NCI-H82 treated with DMSO at 0.1 percent for 48 hours (cell line): ENCODE measurements at regions not wholly inside any gene's neighbourhood (a gene's known extent, or its start where the extent isn't known, plus 50 kb on each side); places are given as distances from the start of the nearest gene placed in this dataset.
A peak's percentile ranks its signal among the peaks of the same experiment; 100 is the strongest.
"Not testable (repeated sequence)": the region's sequence is repeated elsewhere in the genome, so short reads cannot be mapped to it uniquely, and the experiment has no call there.

Source experiments
- DNase-seq: peaks from one replicate; lab custom pipeline; 2025; ENCODE audit not compliant: unreplicated experiment; lab: John Stamatoyannopoulos, UW

DNA sequence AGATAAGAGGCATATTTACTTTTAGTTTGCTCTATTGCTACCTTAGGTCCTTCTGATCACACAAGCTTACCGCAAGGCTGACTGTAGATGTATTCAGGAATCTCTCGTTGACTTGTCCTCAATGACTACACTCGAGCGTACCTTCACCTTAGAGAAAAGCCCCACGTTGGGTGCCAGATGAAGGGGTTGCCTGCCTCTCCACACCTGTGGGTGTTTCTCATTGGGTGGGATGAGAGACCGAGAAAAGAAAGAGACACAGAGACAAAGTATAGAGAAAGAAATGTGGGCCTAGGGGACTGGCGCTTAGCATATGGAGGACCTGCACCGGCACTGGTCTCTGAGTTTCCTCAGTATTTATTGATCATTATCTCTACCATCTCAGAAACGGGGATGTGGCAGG is 51.8 kb downstream of the ASCL4 start:
- no peak for DNase-seq

DNA sequence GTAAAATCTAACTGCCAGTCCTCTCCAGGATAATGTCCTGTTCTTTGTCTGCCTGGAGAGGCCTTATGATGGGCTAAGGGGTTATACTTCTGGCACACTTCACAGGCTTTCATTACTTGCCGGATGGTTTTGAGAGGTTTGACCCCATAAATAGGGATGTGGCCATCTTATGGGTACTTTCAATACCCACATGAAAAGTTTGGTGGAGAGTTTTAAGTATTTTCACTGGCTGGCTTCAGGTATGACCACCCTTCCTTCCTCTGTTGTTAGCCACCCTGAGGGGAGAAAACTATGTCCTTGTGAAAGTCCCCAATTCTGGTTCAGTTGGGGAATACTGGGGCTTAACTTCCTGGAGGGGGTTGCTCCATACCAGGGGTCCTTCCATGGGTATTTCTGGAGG is 54.8 kb downstream of the ASCL4 start:
- DNase-seq = no peak

DNA sequence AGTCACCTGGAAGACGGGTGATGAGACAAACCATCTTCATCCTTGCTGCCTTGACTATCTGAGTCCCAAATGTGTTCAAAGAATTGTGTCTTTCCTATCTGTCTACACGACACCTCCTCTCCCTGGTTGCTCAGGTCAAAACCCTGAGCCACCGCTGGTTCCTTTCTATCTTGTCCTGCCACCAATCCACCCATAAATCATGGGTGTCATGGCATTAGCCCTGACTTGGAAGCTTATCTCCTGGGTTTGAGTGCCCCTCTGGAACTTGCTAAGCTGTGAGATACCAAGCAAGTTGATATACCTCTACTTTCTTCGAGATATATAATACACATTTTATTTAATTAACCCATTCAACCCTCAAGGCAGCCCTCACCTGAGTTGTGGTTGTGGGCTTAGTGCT is 57.9 kb downstream of the ASCL4 start:
- no peak for DNase-seq

DNA sequence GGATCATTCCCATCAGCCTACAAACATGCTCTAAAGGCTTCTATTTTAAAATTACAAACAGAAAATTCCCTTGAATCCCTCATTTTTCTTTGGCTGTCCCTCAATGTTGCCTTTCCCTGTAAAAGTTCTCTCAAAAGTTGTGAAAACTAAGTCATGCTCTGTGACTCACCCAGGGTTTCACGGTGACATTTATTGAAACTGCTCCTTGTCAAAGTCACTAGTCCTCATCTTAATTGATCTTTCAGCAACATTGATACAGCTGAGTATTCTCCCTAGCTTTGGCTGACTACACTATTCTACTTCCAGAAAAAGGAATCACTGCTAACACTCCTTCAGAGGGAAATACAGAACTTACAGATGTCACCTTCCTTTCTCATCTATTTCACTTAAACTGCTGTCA is 65.7 kb downstream of the ASCL4 start:
- DNase-seq = no peak

- DNase-seq = no peak
These were observed 69.1 kb downstream of the ASCL4 start for GRCh38 chr12:107843351-107844311.

- DNase-seq = no peak
These were observed 69.9 kb downstream of the ASCL4 start for GRCh38 chr12:107844312-107844921.

- DNase-seq = no peak
These were observed 70.9 kb downstream of the ASCL4 start for GRCh38 chr12:107845226-107845979.

DNA sequence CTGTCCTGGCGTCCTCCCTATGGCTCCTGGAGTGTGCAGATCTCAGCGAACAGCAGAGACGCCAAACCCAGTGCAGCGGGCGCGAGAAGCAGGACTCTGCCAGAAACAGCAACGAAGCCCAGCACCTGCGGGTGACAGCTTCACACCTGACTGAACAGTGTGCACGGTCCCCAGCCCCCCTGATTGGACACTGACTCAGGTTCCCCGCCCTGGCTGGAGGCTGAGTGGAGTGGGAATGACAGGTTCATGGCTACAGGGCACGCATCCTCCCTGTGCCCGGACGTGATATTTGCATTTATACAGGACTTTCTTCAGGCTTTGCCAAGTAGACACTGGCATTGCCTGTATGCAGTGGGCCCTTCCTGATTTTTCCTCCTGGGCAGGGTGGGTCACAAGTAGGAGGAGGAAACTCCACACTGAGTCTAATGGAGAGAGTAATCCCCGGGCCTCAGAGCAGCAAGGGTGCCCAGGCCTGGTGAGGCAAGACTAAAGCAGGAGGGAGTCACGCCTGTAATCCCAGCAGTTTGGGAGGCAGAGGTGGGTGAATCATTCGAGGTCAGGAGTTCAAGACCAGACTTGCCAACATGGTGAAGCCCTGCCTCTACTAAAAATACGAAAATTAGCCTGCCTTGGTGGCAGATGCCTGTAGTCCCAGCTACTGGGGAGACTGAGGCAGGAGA is 71.6 kb downstream of the ASCL4 start:
- no peak for DNase-seq

- no peak for DNase-seq
These were observed 72.9 kb downstream of the ASCL4 start for GRCh38 chr12:107847430-107847829.

DNA sequence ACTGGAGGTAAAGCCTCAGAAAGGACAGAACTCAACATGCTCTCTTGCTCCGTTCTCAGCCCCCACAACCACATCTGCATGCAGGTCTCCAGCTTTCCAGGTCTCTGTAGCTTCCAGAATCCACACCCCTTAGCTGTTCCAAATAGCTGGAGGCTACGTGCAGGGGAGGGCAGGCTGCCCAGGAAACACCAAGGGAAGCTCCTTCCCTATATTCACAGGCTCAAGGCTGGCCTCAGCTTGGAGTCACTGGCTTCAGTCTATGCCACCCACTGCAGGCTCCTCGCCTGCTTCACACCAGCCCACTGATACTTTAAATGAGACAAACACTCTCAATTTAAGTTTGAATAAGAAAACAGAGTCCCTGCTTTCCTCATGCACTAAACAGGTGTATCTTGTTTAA is 73.3 kb downstream of the ASCL4 start:
- no peak for DNase-seq

- no peak for DNase-seq
These were observed 79.0 kb downstream of the ASCL4 start for GRCh38 chr12:107853479-107853878.

- no peak for DNase-seq
These were observed 81.0 kb downstream of the ASCL4 start for GRCh38 chr12:107855471-107855870.

DNA sequence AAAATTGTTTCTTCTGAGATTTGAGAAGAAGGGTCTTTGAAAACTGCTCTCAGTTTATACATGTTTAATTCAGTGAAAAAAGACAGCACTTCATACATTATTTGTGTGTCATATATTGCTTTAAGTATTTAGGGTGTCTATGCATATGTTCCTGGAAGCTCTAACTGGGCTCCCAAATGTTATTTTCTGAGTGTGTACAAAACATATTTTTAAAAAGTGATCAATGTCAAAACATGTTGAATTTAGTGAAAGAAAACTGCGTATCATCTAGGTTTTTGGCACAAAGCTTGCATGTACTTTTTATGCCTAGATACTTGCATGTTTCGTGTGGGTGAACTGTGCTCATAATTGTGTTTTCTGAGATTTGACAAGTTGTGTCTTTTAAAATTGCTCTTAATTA is 81.6 kb downstream of the ASCL4 start:
- DNase-seq = no peak

DNA sequence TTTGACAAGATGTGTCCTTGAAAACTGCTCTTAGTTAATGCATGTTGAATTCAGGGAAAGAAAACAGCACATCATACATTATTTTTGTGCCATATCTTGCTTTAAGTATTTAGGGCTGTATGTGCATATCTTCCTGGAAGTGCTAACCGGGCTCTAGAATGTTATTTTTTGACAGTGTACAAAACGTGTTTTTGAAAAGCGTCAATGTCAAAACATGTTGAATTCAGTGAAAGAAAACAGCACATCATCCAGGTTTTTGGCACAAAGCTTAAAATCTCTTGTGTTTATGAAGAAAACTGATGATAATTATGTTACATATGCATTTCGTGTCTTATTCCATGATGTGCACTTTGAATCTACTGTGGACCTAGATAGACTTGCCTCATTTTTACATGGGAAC is 82.7 kb downstream of the ASCL4 start:
- no peak for DNase-seq

DNA sequence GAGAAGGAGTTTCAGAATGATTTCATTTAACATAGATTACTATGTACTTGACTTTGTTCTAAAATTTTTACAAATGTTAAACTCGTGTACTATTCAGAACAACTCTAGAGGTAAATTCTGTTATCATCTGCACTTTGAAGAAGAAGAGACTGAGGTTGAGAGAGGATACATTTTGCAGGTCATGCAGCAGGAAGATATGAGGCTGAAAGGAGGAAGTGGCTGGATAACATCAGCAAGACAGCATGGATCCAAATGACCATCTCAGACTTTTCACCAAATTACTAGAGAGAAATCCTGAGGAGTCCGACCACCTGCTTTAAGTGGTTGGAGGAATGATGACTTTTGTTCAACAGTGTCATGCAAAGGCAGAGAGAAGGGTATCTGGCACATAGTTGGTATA is 84.9 kb downstream of the ASCL4 start:
- no peak for DNase-seq

DNA sequence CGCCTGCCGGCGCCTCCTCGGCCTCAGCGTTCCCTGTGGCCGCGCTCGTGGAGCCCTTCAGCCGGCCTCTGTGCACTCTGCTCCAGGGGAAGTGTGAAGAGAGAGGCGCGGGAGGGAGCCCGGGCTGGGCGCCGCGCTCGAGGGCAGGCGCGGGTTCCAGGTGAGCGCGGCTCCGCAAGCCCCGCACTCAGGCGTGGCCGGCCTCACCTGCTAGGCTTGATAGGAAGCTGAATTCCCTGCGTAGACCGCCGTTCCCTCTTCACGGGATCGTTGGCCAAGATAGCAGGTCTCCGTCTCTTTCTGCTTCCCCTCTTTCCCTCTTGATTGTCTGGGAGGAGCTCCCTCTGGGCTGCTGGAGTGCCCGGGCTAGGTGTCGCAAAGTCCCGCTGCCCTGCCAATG is 89.7 kb downstream of the ASCL4 start:
- no peak for DNase-seq

DNA sequence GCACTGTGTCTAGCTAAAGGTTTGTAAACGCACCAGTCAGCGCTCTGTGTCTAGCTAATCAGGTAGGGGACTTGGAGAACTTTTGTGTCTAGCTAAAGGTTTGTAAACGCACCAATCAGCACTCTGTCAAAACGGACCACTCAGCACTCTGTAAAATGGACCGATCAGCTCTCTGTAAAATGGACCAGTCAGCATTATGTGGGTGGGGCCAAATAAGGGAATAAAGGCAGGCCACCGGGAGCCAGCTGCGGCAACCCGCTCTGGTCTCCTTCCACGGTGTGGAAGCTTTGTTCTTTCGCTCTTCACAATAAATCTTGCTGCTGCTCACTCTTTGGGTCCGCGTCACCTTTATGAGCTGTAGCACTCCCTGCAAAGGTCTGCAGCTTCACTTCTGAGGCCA is 90.2 kb downstream of the ASCL4 start:
- DNase-seq = not testable (repeated sequence)

GRCh38 chr12:107873223-107873622 is 98.7 kb downstream of the ASCL4 start:
- DNase-seq = no peak

DNA sequence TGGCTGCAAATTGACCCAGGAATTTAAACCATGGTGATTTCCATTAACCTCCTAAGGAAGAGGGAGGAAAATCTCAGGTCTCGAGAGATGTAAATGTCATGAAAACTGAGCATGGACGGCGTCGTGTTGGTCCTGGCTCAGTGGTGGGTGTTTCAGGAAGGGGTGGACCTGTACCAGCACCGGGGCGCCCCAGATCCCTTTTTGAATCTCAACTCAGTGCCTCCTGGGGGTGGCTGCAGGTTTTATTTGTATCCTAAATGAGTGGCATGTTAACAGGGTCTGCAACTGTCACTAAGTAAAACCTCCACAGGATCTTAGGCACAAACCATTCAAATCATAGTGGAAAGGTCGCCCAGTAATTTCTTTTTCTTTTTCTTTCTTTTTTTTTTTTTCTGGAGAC is 101.3 kb downstream of the ASCL4 start:
- no peak for DNase-seq

GRCh38 chr12:107884769-107885694 is 110.5 kb downstream of the ASCL4 start:
- DNase-seq = peak; percentile 53
